EH (cell line): ENCODE measurements at regions not wholly inside any gene's neighbourhood (a gene's known extent, or its start where the extent isn't known, plus 50 kb on each side); places are given as distances from the start of the nearest gene placed in this dataset.

ENCODE experiments used
- DNase-seq: peaks from one replicate; pipeline ENCODE4 v3.0.0-alpha.2; 2015; ENCODE audit warnings: low read depth

GRCh38 chr16:25311039-25311438 is 53.4 kb upstream of the ZKSCAN2 start:
- no peak for DNase-seq
